A549 (cell line): ENCODE measurements at regions not wholly inside any gene's neighbourhood (a gene's known extent, or its start where the extent isn't known, plus 50 kb on each side); places are given as distances from the start of the nearest gene placed in this dataset.

Experiments used
- EP300 ChIP-seq, 2 experiments: fragments of >200 bp; sonication (Bioruptor Twin); formaldehyde crosslinking; IDR thresholded peaks; 2 replicates in 1 of 2; 3 replicates in 1 of 2; pipeline ENCODE4 v1.6.1; 2016 to 2017
- KDM1A ChIP-seq: fragments of 200-600 bp; sonication (generic); IDR thresholded peaks from 2 replicates; pipeline ENCODE4 v1.6.1; 2016; ENCODE audit warnings: low read depth, mild to moderate bottlenecking
- POLR2A ChIP-seq: IDR thresholded peaks from 2 replicates; pipeline ENCODE4 v1.6.1; 2012; ENCODE audit warnings: mild to moderate bottlenecking, low read length
- POLR2AphosphoS2 ChIP-seq: conservative IDR thresholded peaks from 2 replicates; pipeline ENCODE4 v1.6.1; 2012; ENCODE audit warnings: low read length, improper control_type of control experiment, inconsistent platforms
- RFX5 ChIP-seq: fragments of 450-650 bp; IDR thresholded peaks from 2 replicates; pipeline ENCODE4 v1.7.1; 2014; ENCODE audit warnings: antibody characterized with exemption, mild to moderate bottlenecking, moderate library complexity
- TF ChIP-seq, protein P1 (sequence below): fragments of >200 bp; sonication (Bioruptor Twin); formaldehyde crosslinking; IDR thresholded peaks from 3 replicates; pipeline ENCODE4 v1.5.1; 2016
- TF ChIP-seq, protein P2 (sequence below): fragments of 200-600 bp; sonication (generic); IDR thresholded peaks from 2 replicates; pipeline ENCODE4 v1.6.1; 2016; ENCODE audit warnings: antibody characterized with exemption, mild to moderate bottlenecking, moderate library complexity
- TF ChIP-seq, protein P3 (sequence below): IDR thresholded peaks from 2 replicates; pipeline ENCODE4 v1.6.1; 2012

DNA sequence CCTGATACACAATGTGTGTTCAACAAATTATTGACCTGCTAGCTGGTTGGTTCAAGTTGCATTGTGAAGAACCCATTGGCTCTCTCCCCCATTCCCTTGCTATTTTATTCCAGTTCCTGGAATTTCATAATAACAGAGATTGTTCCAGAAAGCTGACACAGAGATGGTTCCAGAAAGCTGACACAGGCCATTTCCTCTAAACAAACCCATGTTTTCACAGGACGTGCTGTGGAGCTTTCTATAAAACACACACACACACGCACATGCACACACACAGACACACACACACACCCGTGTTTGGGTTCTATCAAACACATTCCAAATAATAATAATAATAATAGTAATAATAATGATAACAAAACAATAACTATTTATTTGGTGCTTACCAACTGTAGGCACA is 259.1 kb downstream of the CLIC5 start:
- TF ChIP-seq, protein P1, sequence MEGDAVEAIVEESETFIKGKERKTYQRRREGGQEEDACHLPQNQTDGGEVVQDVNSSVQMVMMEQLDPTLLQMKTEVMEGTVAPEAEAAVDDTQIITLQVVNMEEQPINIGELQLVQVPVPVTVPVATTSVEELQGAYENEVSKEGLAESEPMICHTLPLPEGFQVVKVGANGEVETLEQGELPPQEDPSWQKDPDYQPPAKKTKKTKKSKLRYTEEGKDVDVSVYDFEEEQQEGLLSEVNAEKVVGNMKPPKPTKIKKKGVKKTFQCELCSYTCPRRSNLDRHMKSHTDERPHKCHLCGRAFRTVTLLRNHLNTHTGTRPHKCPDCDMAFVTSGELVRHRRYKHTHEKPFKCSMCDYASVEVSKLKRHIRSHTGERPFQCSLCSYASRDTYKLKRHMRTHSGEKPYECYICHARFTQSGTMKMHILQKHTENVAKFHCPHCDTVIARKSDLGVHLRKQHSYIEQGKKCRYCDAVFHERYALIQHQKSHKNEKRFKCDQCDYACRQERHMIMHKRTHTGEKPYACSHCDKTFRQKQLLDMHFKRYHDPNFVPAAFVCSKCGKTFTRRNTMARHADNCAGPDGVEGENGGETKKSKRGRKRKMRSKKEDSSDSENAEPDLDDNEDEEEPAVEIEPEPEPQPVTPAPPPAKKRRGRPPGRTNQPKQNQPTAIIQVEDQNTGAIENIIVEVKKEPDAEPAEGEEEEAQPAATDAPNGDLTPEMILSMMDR = no peak
- no peak for TF ChIP-seq RFX5
- no peak for TF ChIP-seq EP300 (IDR thresholded peaks at IDR 0.05)
- TF ChIP-seq, protein P2, sequence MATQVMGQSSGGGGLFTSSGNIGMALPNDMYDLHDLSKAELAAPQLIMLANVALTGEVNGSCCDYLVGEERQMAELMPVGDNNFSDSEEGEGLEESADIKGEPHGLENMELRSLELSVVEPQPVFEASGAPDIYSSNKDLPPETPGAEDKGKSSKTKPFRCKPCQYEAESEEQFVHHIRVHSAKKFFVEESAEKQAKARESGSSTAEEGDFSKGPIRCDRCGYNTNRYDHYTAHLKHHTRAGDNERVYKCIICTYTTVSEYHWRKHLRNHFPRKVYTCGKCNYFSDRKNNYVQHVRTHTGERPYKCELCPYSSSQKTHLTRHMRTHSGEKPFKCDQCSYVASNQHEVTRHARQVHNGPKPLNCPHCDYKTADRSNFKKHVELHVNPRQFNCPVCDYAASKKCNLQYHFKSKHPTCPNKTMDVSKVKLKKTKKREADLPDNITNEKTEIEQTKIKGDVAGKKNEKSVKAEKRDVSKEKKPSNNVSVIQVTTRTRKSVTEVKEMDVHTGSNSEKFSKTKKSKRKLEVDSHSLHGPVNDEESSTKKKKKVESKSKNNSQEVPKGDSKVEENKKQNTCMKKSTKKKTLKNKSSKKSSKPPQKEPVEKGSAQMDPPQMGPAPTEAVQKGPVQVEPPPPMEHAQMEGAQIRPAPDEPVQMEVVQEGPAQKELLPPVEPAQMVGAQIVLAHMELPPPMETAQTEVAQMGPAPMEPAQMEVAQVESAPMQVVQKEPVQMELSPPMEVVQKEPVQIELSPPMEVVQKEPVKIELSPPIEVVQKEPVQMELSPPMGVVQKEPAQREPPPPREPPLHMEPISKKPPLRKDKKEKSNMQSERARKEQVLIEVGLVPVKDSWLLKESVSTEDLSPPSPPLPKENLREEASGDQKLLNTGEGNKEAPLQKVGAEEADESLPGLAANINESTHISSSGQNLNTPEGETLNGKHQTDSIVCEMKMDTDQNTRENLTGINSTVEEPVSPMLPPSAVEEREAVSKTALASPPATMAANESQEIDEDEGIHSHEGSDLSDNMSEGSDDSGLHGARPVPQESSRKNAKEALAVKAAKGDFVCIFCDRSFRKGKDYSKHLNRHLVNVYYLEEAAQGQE = no peak
- TF ChIP-seq KDM1A = no peak
- no peak for TF ChIP-seq POLR2A
- TF ChIP-seq, protein P3, sequence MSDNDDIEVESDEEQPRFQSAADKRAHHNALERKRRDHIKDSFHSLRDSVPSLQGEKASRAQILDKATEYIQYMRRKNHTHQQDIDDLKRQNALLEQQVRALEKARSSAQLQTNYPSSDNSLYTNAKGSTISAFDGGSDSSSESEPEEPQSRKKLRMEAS = no peak
- TF ChIP-seq POLR2AphosphoS2 = no peak
